HCEC 1CT (cell line): ENCODE measurements at regions not wholly inside any gene's neighbourhood (a gene's known extent, or its start where the extent isn't known, plus 50 kb on each side); places are given as distances from the start of the nearest gene placed in this dataset.
"Not testable (repeated sequence)": the region's sequence is repeated elsewhere in the genome, so short reads cannot be mapped to it uniquely, and the experiment has no call there.

Experiments used
- DNase-seq: peaks from one replicate; pipeline ENCODE4 v3.0.0-alpha.2; 2017

GRCh38 chr6:68053805-68054373 lies 581.2 kb upstream of the ADGRB3 start:
- no peak for DNase-seq

- no peak for DNase-seq
These were observed 582.8 kb upstream of the ADGRB3 start for GRCh38 chr6:68052234-68052633.

- DNase-seq: no peak
These were observed 585.5 kb upstream of the ADGRB3 start for GRCh38 chr6:68049562-68049961.

- no peak for DNase-seq
These were observed 588.3 kb upstream of the ADGRB3 start for GRCh38 chr6:68046756-68047155.

- DNase-seq: no peak
These were observed 588.8 kb upstream of the ADGRB3 start for GRCh38 chr6:68046302-68046701.

- DNase-seq: no peak
These were observed 589.9 kb upstream of the ADGRB3 start for GRCh38 chr6:68045193-68045592.

GRCh38 chr6:68044264-68044663 lies 590.8 kb upstream of the ADGRB3 start:
- no peak for DNase-seq

GRCh38 chr6:68043122-68043398 lies 592.0 kb upstream of the ADGRB3 start:
- no peak for DNase-seq

- DNase-seq: no peak
These were observed 592.6 kb upstream of the ADGRB3 start for GRCh38 chr6:68042339-68043121.

GRCh38 chr6:68040780-68041179 lies 594.3 kb upstream of the ADGRB3 start:
- DNase-seq: no peak

GRCh38 chr6:68040312-68040778 lies 594.7 kb upstream of the ADGRB3 start:
- no peak for DNase-seq

- DNase-seq: no peak
These were observed 595.3 kb upstream of the ADGRB3 start for GRCh38 chr6:68039641-68040311.

GRCh38 chr6:68038815-68039408 lies 596.2 kb upstream of the ADGRB3 start:
- DNase-seq: no peak

- DNase-seq: no peak
These were observed 602.9 kb upstream of the ADGRB3 start for GRCh38 chr6:68032217-68032616.

- no peak for DNase-seq
These were observed 604.0 kb upstream of the ADGRB3 start for GRCh38 chr6:68031054-68031453.

- DNase-seq: no peak
These were observed 608.6 kb upstream of the ADGRB3 start for GRCh38 chr6:68026483-68026882.

GRCh38 chr6:68025764-68026163 lies 609.3 kb upstream of the ADGRB3 start:
- no peak for DNase-seq

GRCh38 chr6:68024570-68025269 lies 610.4 kb upstream of the ADGRB3 start:
- DNase-seq: no peak

- not testable (repeated sequence) for DNase-seq
These were observed 612.1 kb upstream of the ADGRB3 start for GRCh38 chr6:68022968-68023367.

- no peak for DNase-seq
These were observed 621.1 kb upstream of the ADGRB3 start for GRCh38 chr6:68013780-68014515.

- DNase-seq: no peak
These were observed 622.3 kb upstream of the ADGRB3 start for GRCh38 chr6:68012822-68013221.

- DNase-seq: no peak
These were observed 624.1 kb upstream of the ADGRB3 start for GRCh38 chr6:68010936-68011335.

GRCh38 chr6:68008445-68008844 lies 626.6 kb upstream of the ADGRB3 start:
- no peak for DNase-seq
